HG02943 (cell line): ENCODE measurements at regions not wholly inside any gene's neighbourhood (a gene's known extent, or its start where the extent isn't known, plus 50 kb on each side); places are given as distances from the start of the nearest gene placed in this dataset.
"Not testable (repeated sequence)": the region's sequence is repeated elsewhere in the genome, so short reads cannot be mapped to it uniquely, and the experiment has no call there.

Experiments used
- ATAC-seq: cut with Tn5 transposase; IDR thresholded peaks from one replicate; pipeline ENCODE4 v1.9.1; 2021; ENCODE audit warnings: mild to moderate bottlenecking, low read depth, moderate library complexity; ENCODE audit not compliant: unreplicated experiment

DNA sequence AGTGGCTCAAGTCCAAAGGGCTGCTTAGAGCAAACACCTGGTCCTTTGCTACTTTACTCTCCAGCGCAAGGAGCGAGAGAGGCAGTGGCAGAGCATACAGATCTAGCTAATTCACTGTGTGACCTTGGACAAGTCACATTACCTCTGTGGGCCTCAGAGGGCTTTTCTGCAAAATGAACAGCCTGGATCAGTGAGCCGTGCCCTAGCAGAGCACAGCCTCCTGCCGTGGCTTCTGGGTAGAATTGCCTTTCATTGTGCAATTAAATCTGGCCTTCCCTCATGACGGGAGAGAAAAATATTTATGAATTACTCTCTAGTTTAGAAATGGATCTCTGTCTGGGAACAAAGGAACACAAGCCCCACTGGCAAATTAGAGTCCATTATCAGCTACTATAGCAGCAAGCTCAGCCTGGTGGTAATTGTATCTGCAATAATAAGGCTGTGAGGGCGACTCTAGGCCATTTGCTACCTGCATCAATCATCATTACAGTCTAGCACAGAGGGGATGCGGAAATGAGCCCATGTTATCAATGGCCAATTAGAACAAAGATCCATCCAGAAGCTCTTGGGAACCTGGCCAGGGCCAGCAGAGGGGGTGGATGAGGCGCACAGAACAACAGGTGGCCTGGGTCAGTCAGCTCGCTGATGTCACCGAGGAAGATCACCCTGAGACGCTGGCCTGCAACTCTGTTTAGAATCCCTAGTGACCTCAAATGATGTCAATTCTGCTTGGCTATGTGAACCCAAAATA, 114.2 kb upstream of the LY86 start:
- no peak for ATAC-seq

DNA sequence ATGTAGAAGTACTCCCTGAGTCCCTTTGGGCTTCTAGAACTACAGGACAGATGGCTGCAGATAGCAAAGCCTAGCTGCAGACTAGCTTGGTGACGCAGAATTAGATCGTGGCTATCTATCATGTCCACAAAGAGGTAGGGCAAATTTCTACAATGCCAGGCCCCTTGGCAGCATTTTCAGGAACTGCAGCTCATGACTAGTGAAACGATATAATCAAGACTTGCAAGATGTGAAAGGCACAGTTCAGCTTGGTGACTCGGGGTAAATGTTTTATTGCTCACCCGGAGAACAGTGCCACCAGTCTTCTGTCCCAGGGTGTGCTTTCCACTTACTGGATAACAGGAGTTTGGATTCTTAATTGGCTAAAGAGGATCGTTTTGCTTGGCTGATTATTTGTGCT, 108.7 kb upstream of the LY86 start:
- ATAC-seq, result no peak

DNA sequence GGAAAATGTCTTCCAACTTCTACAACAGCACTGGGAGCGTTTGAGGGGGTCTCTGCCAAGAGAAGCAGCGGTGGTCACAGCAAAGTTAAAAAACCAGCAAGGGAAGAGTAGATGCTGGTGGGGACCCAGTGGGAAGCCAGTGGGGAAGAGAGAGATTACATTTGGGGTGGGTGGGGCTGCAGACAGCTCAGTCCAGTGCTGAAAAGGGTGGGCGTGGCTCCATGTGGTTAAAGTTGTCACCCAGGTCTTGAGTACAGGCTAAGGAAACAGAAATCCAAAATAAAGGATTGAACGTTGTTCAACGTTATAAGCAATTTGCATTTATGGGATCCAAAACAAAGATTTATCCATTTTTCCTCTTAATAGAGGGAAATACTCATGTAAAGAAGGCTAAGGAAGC, 106.3 kb upstream of the LY86 start:
- no peak for ATAC-seq

DNA sequence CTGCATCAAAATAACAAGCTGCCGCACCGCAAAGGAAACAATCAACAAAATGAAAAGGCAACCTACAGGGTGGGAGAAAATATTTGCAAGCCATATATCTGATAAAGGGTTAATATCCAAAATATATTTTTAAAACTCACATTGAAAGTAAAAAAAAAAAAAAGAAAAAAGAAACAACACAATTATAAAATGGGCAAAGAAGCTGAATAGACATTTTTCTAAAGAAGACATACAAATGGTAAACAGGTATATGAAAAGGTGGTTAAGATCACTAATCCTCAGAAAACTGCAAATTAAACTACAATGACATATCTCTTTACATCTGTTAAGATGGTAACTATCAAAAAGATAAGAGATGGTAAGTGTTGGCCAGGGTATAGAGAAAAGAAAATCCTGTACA, 105.4 kb upstream of the LY86 start:
- ATAC-seq, result no peak

DNA sequence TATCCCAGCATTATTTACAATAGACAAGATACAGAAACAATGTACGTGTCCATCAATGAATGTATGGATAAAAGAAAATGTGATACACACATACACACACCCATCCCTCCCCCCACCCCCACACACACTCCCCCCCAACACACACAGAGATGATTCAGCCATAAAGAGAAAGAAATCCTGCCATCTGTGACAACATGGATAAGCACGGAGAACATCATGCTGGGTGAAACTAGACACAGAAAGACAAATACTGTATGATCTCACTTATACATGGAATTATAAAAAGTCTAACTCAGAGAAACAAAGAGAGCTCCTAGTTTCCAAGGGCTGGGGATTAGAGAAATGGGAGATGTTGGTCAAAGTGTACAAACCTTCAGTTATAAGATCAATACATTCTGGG, 104.8 kb upstream of the LY86 start:
- no peak for ATAC-seq

DNA sequence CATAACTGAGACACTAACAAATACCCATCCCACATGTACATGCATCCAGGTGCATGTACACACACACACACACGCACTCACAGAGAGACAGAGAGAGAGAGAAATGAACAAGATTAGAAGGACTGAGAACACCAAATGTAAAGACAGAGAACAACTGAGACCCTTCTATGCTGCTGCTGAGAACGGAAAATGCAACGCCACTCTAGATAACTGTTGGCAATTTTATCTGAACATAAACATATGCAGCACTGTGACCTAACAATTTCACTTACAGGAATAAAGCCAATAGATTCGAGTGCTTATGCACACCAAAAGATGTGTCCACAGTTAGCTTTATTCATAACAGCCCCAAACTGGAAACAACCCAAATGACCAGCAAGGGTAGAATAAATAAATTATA, 103.8 kb upstream of the LY86 start:
- ATAC-seq, result no peak

DNA sequence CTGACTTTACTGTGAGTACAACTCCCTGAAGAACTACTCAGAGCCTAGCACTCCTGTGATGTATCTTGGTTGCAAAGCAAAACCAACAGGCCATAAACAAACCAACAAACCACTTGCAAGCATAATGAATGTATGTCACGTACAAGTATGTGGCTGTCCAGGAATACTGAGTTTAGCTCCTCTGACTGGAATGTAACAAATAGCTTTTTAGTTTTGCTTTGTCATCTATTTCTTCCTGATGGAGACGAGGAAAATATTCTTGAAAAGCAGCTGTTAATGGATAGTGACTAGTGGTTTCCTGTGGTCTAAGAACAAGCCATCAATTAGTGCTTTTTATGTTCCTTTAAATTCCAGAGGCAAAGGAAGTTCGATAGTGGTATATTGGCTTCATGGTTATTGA, 101.9 kb upstream of the LY86 start:
- ATAC-seq, result no peak

DNA sequence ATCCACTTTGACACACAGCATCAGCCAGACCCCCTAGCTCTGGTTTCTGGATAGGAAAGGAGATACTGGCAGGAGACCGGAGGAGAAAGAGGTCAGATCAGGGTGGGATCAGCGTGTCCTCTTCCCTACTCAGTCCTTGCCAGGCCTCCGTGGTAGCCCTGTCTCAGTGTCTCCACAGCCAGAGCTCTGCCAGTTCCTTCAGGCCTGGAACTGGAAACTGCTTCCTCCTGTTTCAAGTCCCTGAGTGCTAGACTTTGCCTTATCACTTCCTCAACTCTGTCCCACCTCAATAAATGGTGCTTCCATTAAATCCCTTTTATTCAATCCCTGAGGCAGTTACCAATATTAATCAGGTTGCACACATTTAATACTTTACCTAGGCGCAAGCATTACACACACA, 96.8 kb upstream of the LY86 start:
- ATAC-seq, result no peak

DNA sequence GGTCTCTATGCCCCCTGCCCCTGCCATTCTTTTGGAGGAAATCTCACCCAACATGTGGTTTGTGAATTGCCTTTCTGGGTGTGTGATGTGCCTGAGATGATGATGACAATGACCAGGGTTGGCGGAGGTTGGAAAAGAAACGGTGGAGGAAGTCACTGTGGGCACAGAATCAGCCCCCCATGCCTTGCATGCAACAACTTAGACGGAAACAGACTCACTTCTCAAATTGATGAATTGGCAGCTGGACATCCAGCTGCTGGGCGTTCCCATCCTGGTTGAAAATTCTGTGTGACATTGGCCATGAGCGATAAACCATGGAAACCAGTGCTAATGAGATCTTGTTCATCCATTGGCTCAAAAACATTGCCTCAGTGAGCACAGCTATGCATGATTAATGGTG, 95.8 kb upstream of the LY86 start:
- ATAC-seq, result no peak

DNA sequence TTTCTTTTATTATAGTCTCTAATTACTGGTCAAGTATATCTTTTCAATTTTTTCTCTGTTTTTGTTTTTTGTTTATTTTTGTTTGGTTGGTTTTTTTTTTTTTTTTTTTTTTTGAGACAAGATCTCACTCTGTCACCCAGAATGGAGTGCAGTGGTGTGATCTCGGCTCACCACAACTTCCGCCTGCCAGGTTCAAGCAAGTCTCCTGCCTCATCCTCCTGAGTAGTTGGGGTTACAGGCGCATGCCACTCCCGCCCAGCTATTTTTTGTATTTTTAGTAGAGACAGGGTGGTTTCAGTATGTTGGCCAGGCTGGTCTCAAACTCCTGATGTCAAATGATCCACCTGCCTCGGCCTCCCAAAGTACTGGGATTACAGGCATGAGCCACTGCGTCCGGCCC, 94.4 kb upstream of the LY86 start:
- not testable (repeated sequence) for ATAC-seq

DNA sequence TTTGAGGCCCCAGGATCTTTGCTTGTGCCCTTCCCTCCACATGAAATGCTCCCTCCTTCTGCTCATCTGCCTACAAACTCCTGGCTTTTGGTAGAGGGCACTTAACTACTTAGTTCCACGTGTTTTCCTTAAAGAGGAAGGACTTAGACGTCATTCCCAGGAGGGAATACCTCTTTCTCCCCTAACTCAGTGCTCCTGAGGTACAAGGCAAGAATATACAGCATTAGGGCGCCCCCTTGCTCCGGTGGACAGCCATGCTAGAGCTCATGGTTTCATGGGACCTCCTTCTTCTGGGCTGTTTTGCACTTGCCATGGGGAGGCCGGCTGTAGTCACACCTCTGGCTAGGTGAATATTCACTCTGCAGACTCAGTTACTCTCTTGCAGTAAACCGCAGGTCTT, 93.8 kb upstream of the LY86 start:
- ATAC-seq, result no peak

DNA sequence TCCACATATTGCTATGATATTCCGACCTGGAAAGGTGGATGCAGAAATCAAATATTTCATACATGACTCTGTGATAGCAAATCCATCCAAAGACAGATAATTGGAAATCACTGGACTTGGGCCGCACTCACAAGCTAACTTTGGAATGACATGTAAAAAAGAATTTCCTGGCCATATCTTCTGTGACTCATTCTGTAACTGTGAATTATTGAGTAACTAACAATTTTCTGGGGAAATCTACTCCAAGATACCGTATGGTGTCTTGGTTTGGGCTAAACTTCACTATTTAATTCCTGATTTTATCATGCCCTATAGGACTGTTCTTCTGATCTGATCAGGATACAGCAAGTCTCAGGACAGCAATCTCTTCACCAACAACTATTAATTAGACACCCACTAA, 92.7 kb upstream of the LY86 start:
- ATAC-seq, result no peak

DNA sequence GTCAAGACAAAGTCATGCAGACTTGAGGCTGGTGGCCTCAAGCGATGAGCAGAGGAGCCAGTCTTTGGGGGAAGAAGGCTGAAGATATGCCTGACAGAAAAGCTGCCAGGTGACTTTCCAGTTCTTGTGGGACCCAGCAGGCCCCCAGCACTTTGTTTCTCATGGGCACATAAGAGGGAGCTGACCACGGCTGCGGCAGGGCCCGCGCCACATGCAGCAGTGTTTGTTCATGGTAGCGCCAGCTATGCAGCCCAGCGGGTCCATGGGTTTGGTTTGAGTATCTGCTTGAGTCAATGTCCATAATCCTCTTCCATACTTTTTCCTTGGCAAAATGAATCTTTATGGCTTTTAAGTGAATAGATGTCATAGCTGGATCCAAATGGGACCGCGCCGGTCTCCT, 91.0 kb upstream of the LY86 start:
- no peak for ATAC-seq

DNA sequence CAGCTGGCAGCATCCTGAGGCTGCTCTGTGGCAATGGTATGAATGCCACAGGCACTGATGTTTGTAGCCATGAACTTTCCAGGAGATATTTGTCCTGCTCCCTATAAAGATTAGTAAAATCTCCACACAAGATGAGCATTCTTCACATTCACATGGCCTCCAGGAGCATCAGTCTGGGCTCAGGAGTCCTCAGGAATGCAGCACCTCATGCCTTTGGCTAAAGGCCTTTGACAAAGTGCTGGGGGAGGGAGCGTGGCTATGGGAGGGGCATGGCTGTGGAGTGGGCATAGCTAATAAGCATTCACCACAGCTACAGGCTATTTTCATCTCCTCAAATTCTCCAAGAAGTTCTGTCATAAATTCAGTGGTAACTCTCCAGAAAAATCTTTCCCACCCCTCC, 90.5 kb upstream of the LY86 start:
- no peak for ATAC-seq

DNA sequence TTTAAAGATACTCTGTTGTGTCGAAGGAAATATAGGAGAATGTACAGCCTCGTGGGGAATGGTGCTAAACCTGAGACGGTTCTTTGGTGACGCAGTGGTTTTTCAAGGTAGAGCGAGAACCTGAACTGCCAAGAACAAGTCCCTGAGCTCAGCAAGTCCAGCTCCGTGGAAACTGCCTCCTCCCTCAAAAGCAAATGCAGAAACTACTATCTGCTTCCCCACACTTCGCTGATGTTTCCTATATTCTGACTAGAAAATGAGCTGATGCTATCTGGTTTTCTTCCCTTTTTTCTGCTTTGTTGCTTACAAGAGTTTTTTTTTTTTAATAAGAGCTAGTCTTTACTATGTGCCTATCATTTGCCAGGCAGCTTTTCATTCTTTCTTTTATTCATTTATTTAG, 85.3 kb upstream of the LY86 start:
- ATAC-seq, result no peak

DNA sequence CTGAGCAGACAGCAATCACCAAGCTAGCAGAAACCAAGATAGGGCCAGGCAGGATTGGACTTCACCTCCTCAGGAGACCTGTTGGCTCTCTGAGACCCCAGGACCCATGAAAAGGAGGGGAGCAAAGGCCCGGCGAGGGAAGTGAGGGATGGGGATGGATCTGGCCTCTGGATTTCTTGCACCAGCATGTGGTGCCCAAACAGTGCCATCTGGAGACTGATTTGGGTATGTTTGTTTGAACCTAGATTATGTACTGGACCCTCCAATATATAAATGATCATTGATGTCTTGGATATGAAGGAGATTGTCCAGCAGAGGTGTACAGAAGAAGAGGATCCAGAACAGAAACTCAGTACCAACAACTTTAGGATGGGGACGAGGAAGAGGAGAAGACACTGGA, 83.4 kb upstream of the LY86 start:
- no peak for ATAC-seq

DNA sequence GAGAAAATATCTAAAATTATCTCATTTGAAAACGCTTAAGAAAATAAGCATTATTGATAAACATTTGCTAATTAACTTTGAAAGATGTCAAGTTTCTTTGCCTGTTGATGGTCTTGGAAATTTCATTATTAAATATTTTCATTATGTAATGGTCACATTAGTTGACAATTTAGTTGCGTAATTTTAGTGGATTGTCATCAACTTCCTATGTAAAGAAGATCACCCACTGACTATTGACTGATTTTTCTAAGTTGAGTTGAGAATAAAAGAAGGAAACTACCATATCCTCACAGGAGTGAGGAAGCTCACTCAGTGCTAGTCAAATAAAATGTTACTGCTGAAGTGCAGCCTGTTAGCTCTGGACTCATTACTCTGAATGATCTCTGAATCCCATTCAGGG, 79.9 kb upstream of the LY86 start:
- no peak for ATAC-seq

DNA sequence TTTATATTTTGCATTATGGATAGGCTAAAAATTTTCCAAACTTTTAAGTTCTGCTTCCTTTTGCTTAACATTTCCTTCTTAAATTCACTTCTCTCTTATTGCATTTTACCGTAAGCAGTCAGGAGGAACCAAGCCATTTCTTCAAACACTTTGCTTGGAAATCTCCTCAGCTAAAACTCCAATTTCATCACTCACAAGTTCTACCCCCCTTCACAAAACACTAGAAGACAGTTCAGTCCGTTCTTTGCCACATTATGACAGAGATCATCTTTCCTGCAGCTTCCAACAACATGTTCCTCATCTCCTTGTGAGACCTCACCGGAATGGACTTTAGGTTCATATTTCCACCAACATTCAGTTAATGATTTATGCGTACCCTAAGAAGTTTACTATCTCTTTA, 79.2 kb upstream of the LY86 start:
- no peak for ATAC-seq

DNA sequence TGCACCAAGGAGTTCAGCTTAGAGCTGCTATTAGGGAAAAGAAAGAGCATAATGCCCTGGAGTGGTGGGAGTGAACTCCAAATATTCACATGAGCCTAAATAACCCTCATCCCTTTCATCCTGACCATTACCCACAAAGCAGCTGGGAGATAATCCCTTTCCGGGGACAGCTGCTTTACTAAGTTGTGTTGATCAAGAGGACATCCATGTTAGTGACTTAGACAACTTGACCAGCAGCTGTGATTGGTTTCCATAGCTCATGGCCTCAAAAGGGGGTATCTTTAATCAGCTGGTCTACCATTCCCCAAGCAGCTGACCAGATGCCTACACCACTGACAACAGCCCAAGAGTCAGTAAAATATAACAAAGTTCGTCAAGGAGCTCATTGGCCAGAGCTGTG, 75.8 kb upstream of the LY86 start:
- no peak for ATAC-seq

DNA sequence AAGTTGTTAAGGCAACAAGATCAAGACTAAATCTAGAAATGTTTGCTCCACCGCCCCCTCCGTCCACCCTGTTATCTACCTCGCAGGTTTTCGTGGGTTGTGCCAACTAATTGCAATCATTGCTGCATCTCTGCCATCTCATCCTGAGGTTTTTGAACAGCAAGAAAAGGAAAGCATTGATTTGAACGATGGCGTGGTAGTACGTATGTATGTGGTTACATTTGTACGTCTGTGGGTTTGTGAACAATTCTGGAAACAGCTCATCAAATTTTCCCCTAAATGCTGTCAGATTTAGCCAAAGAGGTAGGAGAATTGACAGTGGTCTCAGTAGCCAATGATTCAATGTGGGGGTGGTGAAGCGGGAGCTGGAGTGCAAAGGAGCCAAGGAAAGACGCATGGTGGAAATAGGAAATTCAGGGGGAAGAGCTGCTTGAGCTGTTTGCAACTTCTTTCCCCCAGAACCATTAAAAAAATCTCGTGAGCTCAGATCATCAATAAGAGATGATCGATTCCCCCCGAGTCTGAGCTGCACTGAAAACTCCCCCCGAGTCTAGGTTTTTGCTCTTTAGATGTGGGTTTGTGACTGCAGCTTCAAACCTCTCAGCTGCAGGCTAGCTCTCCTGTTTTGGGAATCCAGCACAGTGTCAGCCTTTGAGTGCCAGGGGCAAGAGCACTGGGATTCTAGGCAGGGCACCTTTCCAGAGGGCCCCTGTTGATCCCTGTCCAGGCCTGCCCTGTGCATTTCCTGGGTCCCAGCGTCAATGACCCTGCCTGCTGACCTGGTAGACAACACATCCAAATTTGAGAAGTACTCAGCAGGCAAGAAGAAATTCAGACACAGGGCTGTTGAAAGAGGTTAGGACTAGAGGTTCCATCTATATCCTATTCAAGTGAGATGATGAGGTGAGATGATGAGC, 72.6 kb upstream of the LY86 start:
- ATAC-seq, result no peak

DNA sequence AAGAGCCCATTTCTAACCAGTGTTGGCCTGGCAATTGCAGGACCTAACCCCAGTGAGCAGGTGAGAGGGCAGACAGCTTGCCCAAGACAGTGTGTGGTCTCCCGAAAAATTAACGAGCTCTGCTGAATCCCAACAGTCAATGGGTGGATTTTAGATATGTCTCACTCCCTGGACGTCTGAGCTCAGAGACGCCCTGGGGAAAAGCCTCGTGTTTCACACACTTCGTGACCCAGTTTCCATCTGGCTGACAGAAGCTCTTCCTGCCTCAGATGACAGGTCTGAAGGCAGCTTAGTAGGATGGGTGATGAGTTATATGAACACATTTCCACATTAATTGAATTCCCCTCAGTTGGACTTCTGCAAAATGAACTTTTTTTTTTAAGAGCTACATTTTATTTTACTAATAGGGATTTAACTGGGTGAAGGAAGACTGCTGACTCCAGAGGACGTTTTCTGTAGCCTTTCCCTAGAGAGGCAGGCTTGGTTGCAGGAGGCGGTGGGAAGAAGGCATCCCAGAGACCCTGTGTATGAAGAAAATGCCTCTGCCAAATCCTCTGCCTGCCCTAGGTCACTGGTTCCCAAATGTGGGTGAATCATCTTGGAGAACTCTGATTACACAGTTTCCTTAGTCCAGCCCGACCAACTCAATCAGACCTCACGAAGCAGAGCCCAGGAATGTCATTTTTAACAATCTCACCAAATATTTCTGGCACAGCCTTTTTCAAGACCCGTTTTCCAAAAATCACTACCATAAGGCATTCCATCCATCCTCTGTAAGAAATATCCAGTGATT, 71.7 kb upstream of the LY86 start:
- ATAC-seq, result no peak
